WTC11 (cell line): ENCODE measurements at regions not wholly inside any gene's neighbourhood (a gene's known extent, or its start where the extent isn't known, plus 50 kb on each side); places are given as distances from the start of the nearest gene placed in this dataset.

ENCODE experiments used
- ATAC-seq: fragments of 200-7000 bp; cut with Tn5 transposase; 2 replicates; pipeline ENCODE4 v1.10.0; 2021; ENCODE audit warnings: mild to moderate bottlenecking, moderate library complexity
- CTCF ChIA-PET: fragments of 300-600 bp; sonication (Branson Sonifier 250); formaldehyde crosslinking; loops from one replicate; lab custom pipeline; 2021; ENCODE audit warnings: antibody characterized with exemption; lab: Charles Lee
- POLR2A ChIA-PET: fragments of 350-600 bp; sonication (Branson Sonifier 250); formaldehyde crosslinking; loops from one replicate; lab custom pipeline; 2021; ENCODE audit warnings: antibody characterized with exemption; lab: Charles Lee
- DNase-seq: peaks from one replicate; pipeline ENCODE4 v3.0.0; 2021; ENCODE audit warnings: low spot score
- H3K27ac Mint-ChIP-seq: 2 replicates; pipeline ENCODE4 v1.8.0; 2021; ENCODE audit warnings: mixed read lengths
- H3K27me3 Mint-ChIP-seq: 2 replicates; pipeline ENCODE4 v1.8.0; 2021; ENCODE audit warnings: low read depth, mild to moderate bottlenecking, moderate library complexity, mixed read lengths
- H3K36me3 Mint-ChIP-seq: 2 replicates; pipeline ENCODE4 v1.8.0; 2021; ENCODE audit warnings: mixed read lengths
- H3K4me1 Mint-ChIP-seq: 2 replicates; pipeline ENCODE4 v1.8.0; 2022; ENCODE audit warnings: mixed read lengths
- H3K4me3 Mint-ChIP-seq: 2 replicates; pipeline ENCODE4 v1.8.0; 2021; ENCODE audit warnings: mild to moderate bottlenecking, moderate library complexity, mixed read lengths
- H3K9me3 Mint-ChIP-seq: 2 replicates; pipeline ENCODE4 v1.8.0; 2021; ENCODE audit warnings: mixed read lengths
- ATF1 ChIP-seq: sonication (generic); formaldehyde crosslinking; IDR thresholded peaks from 2 replicates; pipeline ENCODE4 v1.8.1; 2023; ENCODE audit warnings: mild to moderate bottlenecking, moderate library complexity, missing genetic modification reagents
- CREB1 ChIP-seq: sonication (generic); formaldehyde crosslinking; IDR thresholded peaks from 2 replicates; pipeline ENCODE4 v1.8.0; 2023; ENCODE audit warnings: mild to moderate bottlenecking, missing genetic modification reagents
- CREM ChIP-seq: sonication (generic); formaldehyde crosslinking; IDR thresholded peaks from 2 replicates; pipeline ENCODE4 v1.8.1; 2022; ENCODE audit warnings: mild to moderate bottlenecking, missing genetic modification reagents, moderate library complexity
- ELF4 ChIP-seq: sonication (generic); formaldehyde crosslinking; IDR thresholded peaks from 2 replicates; pipeline ENCODE4 v1.8.1; 2022; ENCODE audit warnings: low read depth, mild to moderate bottlenecking, moderate library complexity, missing genetic modification reagents
- JUN ChIP-seq: sonication (generic); formaldehyde crosslinking; IDR thresholded peaks from 2 replicates; pipeline ENCODE4 v1.8.0; 2023; ENCODE audit warnings: mild to moderate bottlenecking, missing genetic modification reagents
- NFE2L1 ChIP-seq: sonication (generic); formaldehyde crosslinking; IDR thresholded peaks from 2 replicates; pipeline ENCODE4 v1.8.1; 2023; ENCODE audit warnings: missing genetic modification reagents
- TP53 ChIP-seq: sonication (generic); formaldehyde crosslinking; IDR thresholded peaks from 2 replicates; pipeline ENCODE4 v1.8.1; 2023; ENCODE audit warnings: mild to moderate bottlenecking, missing genetic modification reagents
- ZNF263 ChIP-seq: sonication (generic); formaldehyde crosslinking; IDR thresholded peaks from 2 replicates; pipeline ENCODE4 v1.8.1; 2022; ENCODE audit warnings: low read depth, mild to moderate bottlenecking, moderate library complexity, missing genetic modification reagents
- ZNF396 ChIP-seq: fragments of 250-450 bp; sonication (Bioruptor Pico); IDR thresholded peaks from 2 replicates; pipeline ENCODE4 v1.8.0; 2021; ENCODE audit warnings: mild to moderate bottlenecking, moderate library complexity, borderline replicate concordance
- TF ChIP-seq, protein P1 (sequence below): sonication (generic); formaldehyde crosslinking; IDR thresholded peaks from 2 replicates; pipeline ENCODE4 v1.8.1; 2022; ENCODE audit warnings: mild to moderate bottlenecking, missing genetic modification reagents, moderate library complexity, borderline replicate concordance
- TF ChIP-seq, protein P2 (sequence below): fragments of 250-450 bp; sonication (Bioruptor Pico); conservative IDR thresholded peaks from 2 replicates; pipeline ENCODE4 v1.9.0; 2021; ENCODE audit warnings: mild to moderate bottlenecking
- TF ChIP-seq, protein P3 (sequence below): sonication (generic); formaldehyde crosslinking; IDR thresholded peaks from 2 replicates; pipeline ENCODE4 v1.8.1; 2023; ENCODE audit warnings: mild to moderate bottlenecking, missing genetic modification reagents
- TF ChIP-seq, protein P4 (sequence below): fragments of 200-600 bp; IDR thresholded peaks from 2 replicates; pipeline ENCODE4 v1.8.0; 2022; ENCODE audit warnings: antibody characterized with exemption
- TF ChIP-seq, protein P5 (sequence below): sonication (generic); formaldehyde crosslinking; IDR thresholded peaks from 2 replicates; pipeline ENCODE4 v1.8.0; 2023; ENCODE audit warnings: missing genetic modification reagents, mild to moderate bottlenecking, borderline replicate concordance
- TF ChIP-seq, protein P6 (sequence below): sonication (generic); formaldehyde crosslinking; IDR thresholded peaks from 2 replicates; pipeline ENCODE4 v1.8.1; 2023; ENCODE audit warnings: mild to moderate bottlenecking, missing genetic modification reagents
- TF ChIP-seq, protein P7 (sequence below): fragments of 250-450 bp; sonication (Bioruptor Pico); IDR thresholded peaks from 2 replicates; pipeline ENCODE4 v1.9.0; 2021; ENCODE audit warnings: mild to moderate bottlenecking
- TF ChIP-seq, protein P8 (sequence below): sonication (generic); formaldehyde crosslinking; IDR thresholded peaks from 2 replicates; pipeline ENCODE4 v1.8.0; 2022; ENCODE audit warnings: mild to moderate bottlenecking, missing genetic modification reagents
- TF ChIP-seq, protein P9 (sequence below): fragments of 250-450 bp; sonication (Bioruptor Pico); IDR thresholded peaks from 2 replicates; pipeline ENCODE4 v1.9.0; 2021; ENCODE audit warnings: moderate library complexity, mild to moderate bottlenecking, inconsistent platforms, borderline replicate concordance

DNA sequence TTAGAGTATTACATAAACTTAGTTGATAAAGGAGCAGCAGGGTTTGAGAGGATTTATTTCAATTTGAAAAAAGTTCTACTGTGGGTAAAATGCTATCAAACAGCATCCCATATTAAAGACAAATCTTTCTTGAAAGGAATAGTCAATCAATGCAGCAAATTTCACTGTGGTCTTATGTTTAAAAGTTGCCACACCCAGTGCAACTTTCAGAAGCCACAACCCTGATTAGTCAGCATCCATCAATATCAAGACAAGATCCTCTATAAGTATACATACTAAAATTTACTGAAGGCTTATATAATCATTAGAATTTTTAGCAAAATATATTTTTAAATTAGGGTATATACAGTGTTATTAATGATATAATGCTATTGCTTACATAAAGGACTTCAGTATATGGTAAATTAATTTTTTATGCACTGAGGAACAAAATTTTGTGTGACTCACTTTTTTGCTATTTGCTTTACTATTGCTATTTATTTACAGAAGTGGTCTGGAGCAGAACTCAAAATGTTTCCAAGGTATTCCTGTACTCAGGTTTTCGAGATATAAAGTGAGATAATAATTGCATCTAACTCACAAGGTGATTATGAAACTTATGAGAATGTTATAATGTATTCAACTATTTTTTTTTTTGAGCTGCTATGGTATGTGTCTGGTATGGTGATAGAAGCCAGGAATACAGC is 1127.6 kb downstream of the ADGRL3 start (continued):
- TF ChIP-seq, protein P1, sequence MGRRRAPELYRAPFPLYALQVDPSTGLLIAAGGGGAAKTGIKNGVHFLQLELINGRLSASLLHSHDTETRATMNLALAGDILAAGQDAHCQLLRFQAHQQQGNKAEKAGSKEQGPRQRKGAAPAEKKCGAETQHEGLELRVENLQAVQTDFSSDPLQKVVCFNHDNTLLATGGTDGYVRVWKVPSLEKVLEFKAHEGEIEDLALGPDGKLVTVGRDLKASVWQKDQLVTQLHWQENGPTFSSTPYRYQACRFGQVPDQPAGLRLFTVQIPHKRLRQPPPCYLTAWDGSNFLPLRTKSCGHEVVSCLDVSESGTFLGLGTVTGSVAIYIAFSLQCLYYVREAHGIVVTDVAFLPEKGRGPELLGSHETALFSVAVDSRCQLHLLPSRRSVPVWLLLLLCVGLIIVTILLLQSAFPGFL: no peak
- TF ChIP-seq CREM (CRISPR knock-in tag) (no peak), ELF4 (CRISPR knock-in tag) (no peak), NFE2L1 (CRISPR knock-in tag) (no peak), JUN (CRISPR knock-in tag) (no peak)
- TF ChIP-seq, protein P2, sequence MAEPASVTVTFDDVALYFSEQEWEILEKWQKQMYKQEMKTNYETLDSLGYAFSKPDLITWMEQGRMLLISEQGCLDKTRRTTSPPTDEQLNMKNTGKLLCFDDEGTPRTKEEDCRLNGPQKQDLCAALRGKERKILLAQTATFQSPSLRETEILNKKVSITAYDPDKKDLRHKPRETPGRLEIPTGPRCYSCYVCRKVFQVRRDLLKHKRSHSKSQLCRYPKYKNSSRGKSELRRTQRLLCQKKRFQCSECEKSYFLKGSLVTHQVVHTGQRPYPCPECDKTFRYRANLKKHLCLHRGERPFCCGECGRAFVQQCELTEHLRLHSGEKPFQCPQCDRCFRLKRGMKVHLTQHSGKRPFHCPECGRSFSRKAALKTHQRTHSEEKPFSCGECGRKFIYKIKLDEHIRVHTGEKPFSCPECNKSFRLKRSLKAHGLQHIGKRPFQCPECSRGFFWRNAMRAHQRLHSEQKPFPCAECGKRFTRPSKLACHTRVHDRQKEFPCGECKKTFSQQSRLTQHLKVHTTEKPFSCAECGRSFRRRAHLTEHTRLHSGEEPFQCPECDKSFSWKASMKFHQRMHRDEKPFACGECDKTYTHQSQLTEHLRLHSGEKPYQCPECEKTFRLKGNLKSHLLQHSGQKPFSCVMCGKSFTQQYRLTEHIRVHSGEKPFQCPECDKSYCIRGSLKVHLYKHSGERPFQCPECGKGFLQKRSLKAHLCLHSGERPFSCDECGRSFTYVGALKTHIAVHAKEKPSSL (CRISPR knock-in tag): no peak
- TF ChIP-seq, protein P3, sequence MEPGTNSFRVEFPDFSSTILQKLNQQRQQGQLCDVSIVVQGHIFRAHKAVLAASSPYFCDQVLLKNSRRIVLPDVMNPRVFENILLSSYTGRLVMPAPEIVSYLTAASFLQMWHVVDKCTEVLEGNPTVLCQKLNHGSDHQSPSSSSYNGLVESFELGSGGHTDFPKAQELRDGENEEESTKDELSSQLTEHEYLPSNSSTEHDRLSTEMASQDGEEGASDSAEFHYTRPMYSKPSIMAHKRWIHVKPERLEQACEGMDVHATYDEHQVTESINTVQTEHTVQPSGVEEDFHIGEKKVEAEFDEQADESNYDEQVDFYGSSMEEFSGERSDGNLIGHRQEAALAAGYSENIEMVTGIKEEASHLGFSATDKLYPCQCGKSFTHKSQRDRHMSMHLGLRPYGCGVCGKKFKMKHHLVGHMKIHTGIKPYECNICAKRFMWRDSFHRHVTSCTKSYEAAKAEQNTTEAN: no peak

DNA sequence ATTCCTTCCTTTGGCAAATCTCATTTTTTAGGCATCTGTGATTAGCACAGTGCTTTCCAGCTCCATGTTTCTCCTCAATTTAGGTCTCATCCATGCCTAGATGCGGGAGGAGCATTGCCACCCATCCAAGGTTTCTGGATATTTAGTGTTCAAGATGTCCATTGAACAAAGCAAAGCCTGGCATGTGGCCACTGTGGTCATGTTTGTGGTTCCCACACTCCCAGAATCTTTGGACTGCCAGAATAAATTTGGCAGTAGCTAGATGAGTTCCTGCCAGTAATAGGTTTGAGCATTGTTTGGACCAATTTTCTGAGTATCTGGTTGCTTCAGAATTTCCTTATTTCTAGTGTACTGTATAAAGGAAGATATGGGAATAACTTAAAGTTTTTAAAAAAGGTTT is 1124.1 kb downstream of the ADGRL3 start:
- 0 out of 2 replicates have a peak, but pooled peaks cover 3% of the 10 kb centered on the region for H3K27me3 Mint-ChIP-seq
- H3K36me3 Mint-ChIP-seq: no peaks in the 10 kb centered on the region
- CTCF ChIA-PET: no interaction called here
- H3K4me1 Mint-ChIP-seq: no peaks in the 10 kb centered on the region
- DNase-seq (no peak), ATAC-seq (no peak)
- H3K27ac Mint-ChIP-seq: no peak overlapping the region
- peaks cover 12% of the 10 kb centered on the region for H3K9me3 Mint-ChIP-seq
- H3K4me3 Mint-ChIP-seq: no peak overlapping the region
- POLR2A ChIA-PET: no interaction called here
- TF ChIP-seq ZNF396 (CRISPR knock-in tag): no peak
- TF ChIP-seq TP53 (CRISPR knock-in tag): no peak
- TF ChIP-seq ZNF263 (CRISPR knock-in tag): no peak
- TF ChIP-seq, protein P4, sequence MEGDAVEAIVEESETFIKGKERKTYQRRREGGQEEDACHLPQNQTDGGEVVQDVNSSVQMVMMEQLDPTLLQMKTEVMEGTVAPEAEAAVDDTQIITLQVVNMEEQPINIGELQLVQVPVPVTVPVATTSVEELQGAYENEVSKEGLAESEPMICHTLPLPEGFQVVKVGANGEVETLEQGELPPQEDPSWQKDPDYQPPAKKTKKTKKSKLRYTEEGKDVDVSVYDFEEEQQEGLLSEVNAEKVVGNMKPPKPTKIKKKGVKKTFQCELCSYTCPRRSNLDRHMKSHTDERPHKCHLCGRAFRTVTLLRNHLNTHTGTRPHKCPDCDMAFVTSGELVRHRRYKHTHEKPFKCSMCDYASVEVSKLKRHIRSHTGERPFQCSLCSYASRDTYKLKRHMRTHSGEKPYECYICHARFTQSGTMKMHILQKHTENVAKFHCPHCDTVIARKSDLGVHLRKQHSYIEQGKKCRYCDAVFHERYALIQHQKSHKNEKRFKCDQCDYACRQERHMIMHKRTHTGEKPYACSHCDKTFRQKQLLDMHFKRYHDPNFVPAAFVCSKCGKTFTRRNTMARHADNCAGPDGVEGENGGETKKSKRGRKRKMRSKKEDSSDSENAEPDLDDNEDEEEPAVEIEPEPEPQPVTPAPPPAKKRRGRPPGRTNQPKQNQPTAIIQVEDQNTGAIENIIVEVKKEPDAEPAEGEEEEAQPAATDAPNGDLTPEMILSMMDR: no peak
- TF ChIP-seq ATF1 (CRISPR knock-in tag): no peak
- TF ChIP-seq, protein P5, sequence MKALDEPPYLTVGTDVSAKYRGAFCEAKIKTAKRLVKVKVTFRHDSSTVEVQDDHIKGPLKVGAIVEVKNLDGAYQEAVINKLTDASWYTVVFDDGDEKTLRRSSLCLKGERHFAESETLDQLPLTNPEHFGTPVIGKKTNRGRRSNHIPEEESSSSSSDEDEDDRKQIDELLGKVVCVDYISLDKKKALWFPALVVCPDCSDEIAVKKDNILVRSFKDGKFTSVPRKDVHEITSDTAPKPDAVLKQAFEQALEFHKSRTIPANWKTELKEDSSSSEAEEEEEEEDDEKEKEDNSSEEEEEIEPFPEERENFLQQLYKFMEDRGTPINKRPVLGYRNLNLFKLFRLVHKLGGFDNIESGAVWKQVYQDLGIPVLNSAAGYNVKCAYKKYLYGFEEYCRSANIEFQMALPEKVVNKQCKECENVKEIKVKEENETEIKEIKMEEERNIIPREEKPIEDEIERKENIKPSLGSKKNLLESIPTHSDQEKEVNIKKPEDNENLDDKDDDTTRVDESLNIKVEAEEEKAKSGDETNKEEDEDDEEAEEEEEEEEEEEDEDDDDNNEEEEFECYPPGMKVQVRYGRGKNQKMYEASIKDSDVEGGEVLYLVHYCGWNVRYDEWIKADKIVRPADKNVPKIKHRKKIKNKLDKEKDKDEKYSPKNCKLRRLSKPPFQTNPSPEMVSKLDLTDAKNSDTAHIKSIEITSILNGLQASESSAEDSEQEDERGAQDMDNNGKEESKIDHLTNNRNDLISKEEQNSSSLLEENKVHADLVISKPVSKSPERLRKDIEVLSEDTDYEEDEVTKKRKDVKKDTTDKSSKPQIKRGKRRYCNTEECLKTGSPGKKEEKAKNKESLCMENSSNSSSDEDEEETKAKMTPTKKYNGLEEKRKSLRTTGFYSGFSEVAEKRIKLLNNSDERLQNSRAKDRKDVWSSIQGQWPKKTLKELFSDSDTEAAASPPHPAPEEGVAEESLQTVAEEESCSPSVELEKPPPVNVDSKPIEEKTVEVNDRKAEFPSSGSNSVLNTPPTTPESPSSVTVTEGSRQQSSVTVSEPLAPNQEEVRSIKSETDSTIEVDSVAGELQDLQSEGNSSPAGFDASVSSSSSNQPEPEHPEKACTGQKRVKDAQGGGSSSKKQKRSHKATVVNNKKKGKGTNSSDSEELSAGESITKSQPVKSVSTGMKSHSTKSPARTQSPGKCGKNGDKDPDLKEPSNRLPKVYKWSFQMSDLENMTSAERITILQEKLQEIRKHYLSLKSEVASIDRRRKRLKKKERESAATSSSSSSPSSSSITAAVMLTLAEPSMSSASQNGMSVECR (CRISPR knock-in tag): no peak
- TF ChIP-seq, protein P6, sequence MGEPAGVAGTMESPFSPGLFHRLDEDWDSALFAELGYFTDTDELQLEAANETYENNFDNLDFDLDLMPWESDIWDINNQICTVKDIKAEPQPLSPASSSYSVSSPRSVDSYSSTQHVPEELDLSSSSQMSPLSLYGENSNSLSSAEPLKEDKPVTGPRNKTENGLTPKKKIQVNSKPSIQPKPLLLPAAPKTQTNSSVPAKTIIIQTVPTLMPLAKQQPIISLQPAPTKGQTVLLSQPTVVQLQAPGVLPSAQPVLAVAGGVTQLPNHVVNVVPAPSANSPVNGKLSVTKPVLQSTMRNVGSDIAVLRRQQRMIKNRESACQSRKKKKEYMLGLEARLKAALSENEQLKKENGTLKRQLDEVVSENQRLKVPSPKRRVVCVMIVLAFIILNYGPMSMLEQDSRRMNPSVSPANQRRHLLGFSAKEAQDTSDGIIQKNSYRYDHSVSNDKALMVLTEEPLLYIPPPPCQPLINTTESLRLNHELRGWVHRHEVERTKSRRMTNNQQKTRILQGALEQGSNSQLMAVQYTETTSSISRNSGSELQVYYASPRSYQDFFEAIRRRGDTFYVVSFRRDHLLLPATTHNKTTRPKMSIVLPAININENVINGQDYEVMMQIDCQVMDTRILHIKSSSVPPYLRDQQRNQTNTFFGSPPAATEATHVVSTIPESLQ (CRISPR knock-in tag): no peak
- TF ChIP-seq CREB1 (CRISPR knock-in tag): no peak
- TF ChIP-seq, protein P7, sequence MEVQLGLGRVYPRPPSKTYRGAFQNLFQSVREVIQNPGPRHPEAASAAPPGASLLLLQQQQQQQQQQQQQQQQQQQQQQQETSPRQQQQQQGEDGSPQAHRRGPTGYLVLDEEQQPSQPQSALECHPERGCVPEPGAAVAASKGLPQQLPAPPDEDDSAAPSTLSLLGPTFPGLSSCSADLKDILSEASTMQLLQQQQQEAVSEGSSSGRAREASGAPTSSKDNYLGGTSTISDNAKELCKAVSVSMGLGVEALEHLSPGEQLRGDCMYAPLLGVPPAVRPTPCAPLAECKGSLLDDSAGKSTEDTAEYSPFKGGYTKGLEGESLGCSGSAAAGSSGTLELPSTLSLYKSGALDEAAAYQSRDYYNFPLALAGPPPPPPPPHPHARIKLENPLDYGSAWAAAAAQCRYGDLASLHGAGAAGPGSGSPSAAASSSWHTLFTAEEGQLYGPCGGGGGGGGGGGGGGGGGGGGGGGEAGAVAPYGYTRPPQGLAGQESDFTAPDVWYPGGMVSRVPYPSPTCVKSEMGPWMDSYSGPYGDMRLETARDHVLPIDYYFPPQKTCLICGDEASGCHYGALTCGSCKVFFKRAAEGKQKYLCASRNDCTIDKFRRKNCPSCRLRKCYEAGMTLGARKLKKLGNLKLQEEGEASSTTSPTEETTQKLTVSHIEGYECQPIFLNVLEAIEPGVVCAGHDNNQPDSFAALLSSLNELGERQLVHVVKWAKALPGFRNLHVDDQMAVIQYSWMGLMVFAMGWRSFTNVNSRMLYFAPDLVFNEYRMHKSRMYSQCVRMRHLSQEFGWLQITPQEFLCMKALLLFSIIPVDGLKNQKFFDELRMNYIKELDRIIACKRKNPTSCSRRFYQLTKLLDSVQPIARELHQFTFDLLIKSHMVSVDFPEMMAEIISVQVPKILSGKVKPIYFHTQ (CRISPR knock-in tag): no peak
- TF ChIP-seq, protein P8, sequence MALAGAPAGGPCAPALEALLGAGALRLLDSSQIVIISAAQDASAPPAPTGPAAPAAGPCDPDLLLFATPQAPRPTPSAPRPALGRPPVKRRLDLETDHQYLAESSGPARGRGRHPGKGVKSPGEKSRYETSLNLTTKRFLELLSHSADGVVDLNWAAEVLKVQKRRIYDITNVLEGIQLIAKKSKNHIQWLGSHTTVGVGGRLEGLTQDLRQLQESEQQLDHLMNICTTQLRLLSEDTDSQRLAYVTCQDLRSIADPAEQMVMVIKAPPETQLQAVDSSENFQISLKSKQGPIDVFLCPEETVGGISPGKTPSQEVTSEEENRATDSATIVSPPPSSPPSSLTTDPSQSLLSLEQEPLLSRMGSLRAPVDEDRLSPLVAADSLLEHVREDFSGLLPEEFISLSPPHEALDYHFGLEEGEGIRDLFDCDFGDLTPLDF: no peak
- TF ChIP-seq, protein P9, sequence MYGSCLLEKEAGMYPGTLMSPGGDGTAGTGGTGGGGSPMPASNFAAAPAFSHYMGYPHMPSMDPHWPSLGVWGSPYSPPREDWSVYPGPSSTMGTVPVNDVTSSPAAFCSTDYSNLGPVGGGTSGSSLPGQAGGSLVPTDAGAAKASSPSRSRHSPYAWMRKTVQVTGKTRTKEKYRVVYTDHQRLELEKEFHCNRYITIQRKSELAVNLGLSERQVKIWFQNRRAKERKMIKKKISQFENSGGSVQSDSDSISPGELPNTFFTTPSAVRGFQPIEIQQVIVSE (CRISPR knock-in tag): no peak
